Posterior cingulate gyrus (tissue), 11 donors: ENCODE measurements at regions not wholly inside any gene's neighbourhood (a gene's known extent, or its start where the extent isn't known, plus 50 kb on each side); places are given as distances from the start of the nearest gene placed in this dataset.
"Not testable (repeated sequence)": the region's sequence is repeated elsewhere in the genome, so short reads cannot be mapped to it uniquely, and the experiment has no call there.

ENCODE experiments used
- DNase-seq, 10 donors: peaks; one replicate each; pipeline versions ENCODE4 v3.0.0 to v3.0.0-alpha.2; 2020 to 2021; ENCODE audit warnings: mixed read lengths in 3 of 10
- intact Hi-C: fragments of 100-400 bp; cut with DNase I; formaldehyde crosslinking; loops from one replicate; pipeline ENCODE4 v1.15.1; 2023

GRCh38 chr7:25431956-25432450 lies 203.7 kb upstream of the NPVF start:
- intact Hi-C loops = no loop called here
- no peak for DNase-seq

DNA sequence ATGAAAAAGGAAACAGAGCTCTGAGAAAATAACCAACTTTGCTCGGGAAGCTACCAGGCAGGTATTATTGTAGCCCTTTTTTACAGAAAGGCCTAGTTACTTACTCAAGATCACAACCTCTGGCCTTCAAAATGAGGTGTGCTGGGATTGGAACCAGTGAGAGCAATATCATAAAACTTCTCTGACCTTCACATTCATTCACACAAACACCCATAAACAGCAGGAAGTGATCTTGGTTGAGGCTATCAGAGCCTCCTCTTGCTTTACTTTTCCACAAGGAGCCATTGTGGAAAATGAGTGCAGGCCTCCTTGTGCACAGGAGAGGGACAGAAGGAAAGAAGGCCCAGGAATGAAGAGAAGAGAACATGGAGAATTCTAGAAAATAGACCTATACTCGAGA lies 204.5 kb upstream of the NPVF start:
- no peak for DNase-seq
- intact Hi-C loops = no loop called here

DNA sequence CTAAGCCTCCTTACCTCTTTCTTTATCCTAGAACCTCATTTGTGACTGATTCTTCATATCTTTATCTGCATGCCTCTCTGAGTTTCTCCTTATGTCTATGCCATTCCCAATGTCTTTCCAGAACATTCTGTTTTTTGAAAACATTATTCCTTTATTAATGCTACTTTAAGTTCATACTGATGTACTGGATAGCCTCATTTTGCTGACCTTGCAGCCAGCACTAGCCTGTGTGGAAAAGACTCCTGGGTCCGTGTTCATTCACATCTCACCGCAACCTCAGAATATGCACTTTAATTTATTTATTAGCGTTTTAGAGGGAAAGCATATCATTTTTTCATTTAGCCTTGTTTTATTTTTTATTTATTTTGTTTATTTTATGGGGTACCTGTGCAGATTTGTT lies 208.1 kb upstream of the NPVF start:
- no peak for DNase-seq
- intact Hi-C loops = no loop called here

GRCh38 chr7:25437308-25437707 lies 209.0 kb upstream of the NPVF start:
- intact Hi-C loops = no loop called here
- no peak for DNase-seq

DNA sequence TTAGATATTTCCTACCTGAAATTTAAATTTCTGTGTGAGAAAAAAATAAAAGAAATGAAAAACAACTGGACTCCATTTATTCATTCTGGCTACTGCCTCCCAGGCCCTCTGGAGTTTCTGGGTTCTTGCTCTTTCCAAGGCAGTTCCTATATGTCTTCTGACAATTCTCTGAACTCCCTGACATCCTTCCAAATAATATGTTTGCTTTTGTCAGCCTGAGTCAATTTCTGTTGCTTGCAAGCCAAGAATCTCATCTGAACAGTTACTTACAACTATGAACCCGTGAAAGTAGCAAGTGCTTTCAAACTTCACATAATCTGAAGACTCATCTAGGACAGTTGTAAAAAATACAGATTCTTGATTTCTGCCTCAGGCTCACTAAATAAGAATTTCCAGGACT lies 216.7 kb upstream of the NPVF start:
- DNase-seq = no peak
- intact Hi-C loops = no loop called here

GRCh38 chr7:25448301-25448700 lies 220.0 kb upstream of the NPVF start:
- no peak for DNase-seq
- intact Hi-C loops = no loop called here

- intact Hi-C loops = no loop called here
- DNase-seq = no peak
These were observed 225.7 kb upstream of the NPVF start for GRCh38 chr7:25454020-25454419.

DNA sequence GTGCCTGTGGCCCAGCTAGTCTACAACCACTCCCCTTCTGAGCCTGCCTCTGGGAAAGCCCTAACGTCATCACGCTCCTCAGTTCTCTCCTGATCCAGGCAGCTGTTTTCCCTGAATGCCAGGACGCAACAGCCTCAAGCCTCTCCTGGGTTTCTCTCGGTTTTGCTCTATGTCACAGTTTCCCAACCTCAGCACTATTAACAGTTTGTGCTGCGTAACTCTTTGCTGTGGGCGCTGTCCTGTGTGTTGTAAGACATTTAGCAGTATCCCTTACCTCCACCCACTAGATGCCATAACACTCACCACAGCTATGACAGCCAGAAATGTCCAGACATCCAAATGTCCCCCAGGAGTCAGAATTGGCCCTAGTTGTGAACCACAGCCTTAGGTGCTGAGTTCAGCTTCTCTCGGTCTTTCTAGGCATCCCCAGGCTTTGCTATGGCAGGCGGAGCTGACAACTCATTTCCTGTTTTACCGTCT lies 226.3 kb upstream of the NPVF start:
- intact Hi-C loops = no loop called here
- DNase-seq = no peak

DNA sequence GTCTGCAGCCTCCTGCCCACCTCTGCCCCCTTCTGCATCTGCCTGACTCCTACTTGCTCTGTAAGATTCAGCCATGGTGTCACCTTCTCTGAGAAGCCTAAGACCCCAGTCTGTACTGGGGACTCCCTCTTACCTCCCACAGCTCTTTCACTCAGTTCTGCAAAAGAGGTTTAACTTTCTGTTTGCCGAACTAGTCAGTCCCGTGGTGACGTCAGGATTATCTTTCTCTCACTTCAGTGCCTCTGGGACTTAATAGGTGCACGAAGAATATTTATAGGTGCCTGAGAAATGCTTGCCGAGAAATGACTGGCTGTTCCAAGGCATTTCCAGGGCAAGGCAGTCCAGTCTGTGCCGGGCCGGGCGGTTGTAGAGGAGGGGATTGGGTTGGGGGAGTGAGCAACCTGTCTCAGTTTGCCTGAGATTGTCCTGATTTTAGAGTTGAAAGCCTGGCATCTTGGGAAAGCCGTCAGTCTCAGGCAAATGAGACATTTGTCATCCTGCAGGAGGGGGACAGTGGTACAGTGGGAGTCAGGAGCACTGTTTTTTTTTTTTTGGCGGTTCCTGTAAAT lies 227.5 kb upstream of the NPVF start:
- intact Hi-C loops = no loop called here
- no peak for DNase-seq

DNA sequence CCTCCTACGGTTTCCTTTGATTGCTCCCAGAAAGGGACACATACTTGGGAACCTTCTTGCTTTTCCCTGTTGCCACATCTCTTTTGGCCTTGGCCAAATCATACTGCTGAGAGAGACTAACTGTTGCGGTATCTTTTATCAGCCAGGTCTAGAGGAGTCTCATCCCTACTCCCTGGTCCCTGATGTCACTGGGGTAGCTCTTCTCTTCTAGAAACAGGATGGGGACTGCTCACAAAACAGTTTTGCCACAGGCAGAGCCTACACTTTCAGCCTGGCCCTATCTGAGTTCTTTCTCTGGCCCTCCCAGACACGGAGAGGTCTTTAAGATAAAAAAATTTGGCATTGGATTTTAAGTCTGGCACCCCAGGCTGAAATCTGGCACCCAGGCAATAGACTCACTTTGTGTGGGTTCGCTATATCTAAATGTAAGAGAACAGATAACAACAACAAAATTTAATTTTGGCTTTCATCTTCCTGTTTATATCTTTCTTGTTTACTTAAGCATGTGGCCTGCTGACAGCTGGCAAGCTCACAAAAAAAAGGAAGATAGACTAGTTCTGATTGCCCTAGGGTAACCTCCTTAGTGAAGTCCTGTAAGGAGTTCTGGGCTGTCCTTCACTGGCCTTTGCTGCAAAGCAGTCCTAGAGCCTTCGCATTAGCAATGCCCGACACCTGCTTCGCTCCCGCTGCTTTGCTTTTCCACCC lies 228.3 kb upstream of the NPVF start:
- intact Hi-C loops = no loop called here
- DNase-seq = no peak

DNA sequence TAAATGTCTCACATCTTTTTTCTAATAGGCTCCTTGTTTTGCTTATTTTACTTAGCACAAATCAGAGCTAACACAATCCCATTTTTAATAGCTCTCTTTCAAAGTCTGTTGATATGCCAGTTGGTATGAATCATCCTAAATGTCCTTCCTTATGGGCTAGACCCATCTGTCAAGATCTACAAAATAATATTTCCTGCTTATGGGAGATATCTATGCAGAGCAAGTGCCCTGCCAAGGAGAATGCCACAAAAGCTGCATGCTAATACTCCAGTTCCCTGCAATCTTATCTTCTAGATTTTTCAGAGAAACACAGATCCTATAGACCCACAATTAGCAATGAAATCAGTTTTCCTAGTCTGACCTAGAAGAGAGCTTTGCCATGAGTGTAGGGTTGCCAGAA lies 230.8 kb upstream of the NPVF start:
- intact Hi-C loops = no loop called here
- DNase-seq = no peak

GRCh38 chr7:25460433-25460832 lies 232.1 kb upstream of the NPVF start:
- DNase-seq = no peak
- intact Hi-C loops = no loop called here

GRCh38 chr7:25469669-25470068 lies 241.4 kb upstream of the NPVF start:
- intact Hi-C loops = no loop called here
- no peak for DNase-seq

- no peak for DNase-seq
- intact Hi-C loops = no loop called here
These were observed 248.7 kb upstream of the NPVF start for GRCh38 chr7:25476863-25477499.

DNA sequence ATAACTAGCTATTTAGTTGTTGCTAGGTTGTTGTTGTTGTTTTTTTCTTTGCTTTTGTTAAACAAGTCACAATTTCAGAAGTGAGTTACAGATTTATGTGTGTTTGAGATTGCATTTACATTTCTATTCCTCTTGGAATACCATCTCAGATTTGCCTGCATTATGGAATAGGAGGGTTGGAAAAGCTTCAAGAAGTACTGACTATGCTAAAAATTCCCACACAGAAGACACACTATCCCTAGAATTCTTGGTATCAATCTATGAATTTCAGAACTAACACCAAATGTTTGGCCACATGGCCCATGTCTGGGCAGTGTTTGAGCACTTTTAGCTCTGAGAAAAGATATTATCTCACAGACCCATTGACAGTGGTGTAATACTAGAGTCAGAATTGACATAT lies 249.9 kb upstream of the NPVF start:
- intact Hi-C loops, DNase-seq: not testable (repeated sequence)

DNA sequence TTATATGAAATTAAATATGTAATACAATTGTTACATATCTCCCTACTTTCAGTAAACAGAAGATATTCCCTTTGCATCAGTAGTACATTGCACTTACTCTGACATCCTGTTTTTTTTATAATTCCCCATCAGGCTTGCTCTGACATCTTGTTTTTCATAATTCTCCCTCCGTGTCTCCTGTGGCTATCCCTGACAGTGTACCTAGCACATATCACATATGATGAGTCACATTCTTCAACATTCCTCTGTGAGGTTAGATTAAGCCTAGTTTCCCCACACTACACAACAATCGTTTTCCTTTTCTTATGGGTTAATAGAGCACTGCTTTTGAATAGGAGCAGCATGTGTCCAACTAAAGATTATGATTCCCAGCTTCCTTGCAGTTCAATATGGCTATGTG lies 250.6 kb upstream of the NPVF start:
- no peak for DNase-seq
- intact Hi-C loops = no loop called here

- DNase-seq = no peak
- intact Hi-C loops = no loop called here
These were observed 253.6 kb upstream of the NPVF start for GRCh38 chr7:25481891-25482290.

- intact Hi-C loops = no loop called here
These were observed 254.3 kb upstream of the NPVF start for GRCh38 chr7:25482631-25483030.

GRCh38 chr7:25485026-25485425 lies 256.7 kb upstream of the NPVF start:
- intact Hi-C loops = no loop called here
- DNase-seq = no peak

More at GRCh38 chr7:25482631-25483030, 254.3 kb upstream of the NPVF start:
- DNase-seq = no peak

- DNase-seq = no peak
- intact Hi-C loops = no loop called here
These were observed 258.4 kb upstream of the NPVF start for GRCh38 chr7:25486656-25487055.

DNA sequence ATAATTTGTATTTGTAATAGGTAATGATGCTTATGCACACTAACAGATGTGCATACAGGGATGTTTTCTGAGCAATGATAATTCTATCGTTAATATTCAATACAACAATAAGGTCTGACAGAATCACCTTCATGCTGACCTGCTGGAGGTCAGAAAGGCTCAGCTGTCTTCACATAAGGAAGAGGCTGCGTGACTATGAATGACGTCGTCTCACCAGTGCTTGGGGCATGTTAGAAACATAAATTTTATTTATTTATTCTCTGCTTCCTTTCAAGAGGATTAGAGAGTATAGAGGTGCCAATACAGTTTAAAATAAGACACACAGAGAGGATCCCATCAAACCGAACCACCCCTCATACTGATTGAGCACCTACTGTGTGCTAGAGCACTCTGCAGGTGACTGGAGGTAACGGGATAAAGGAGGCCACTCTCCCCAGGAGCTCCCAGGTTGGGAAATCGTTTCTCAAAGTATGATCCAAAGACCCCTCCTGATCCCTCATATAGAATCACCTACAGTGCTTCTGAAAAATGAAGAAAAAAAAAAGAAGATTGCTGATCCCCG lies 265.6 kb upstream of the NPVF start:
- intact Hi-C loops = no loop called here

DNA sequence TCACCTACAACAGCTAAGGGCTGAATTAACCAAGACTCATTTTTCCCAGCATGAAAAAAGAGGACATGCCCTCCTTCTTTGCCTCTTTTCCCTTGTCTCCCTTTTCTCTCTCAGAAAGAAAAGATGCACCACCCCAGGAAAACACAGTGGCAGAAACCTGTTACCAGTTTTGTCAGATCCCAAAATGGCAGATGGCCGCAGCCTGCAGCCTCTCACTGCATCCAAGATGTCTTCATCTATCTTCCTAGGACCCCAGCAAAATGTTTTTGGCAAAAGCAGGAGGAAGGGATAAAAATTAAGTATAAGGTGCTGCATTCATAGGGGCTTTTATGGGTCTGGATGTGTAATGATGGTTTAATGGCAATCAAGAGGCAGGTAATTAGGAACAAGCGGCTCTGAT lies 266.6 kb upstream of the NPVF start:
- intact Hi-C loops = no loop called here
- DNase-seq = no peak

More for the DNA sequence above, 265.6 kb upstream of the NPVF start:
- DNase-seq = no peak
